Inflammatory macrophage (primary cell): ENCODE measurements at regions not wholly inside any gene's neighbourhood (a gene's known extent, or its start where the extent isn't known, plus 50 kb on each side); places are given as distances from the start of the nearest gene placed in this dataset.
A peak's percentile ranks its signal among the peaks of the same experiment; 100 is the strongest.

Experiments
- DNase-seq, 2 donors: peaks; one replicate each; pipeline ENCODE4 v3.0.0-alpha.2; 2020 to 2022

DNA sequence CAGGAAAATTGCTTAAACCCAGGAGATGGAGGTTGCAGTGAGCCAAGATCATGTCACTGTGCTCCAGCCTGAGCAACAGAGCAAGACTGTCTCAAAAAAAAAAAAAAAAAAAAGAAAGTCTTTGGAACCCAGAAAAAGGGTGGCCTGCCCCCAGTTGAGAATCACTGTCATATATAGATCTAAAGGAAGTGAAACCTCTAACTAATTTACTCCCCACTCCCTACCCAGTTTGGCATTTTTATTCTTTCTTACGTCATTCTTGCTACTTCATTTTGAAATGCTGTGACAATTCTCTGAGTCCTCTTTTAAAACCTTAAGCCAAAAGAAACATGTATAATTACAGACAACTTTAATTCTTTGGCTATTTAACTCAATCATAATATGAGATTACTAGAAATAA lies 254.8 kb downstream of the CDC5L start:
- DNase-seq, result peak in 1 of 2 donors; percentile 35

DNA sequence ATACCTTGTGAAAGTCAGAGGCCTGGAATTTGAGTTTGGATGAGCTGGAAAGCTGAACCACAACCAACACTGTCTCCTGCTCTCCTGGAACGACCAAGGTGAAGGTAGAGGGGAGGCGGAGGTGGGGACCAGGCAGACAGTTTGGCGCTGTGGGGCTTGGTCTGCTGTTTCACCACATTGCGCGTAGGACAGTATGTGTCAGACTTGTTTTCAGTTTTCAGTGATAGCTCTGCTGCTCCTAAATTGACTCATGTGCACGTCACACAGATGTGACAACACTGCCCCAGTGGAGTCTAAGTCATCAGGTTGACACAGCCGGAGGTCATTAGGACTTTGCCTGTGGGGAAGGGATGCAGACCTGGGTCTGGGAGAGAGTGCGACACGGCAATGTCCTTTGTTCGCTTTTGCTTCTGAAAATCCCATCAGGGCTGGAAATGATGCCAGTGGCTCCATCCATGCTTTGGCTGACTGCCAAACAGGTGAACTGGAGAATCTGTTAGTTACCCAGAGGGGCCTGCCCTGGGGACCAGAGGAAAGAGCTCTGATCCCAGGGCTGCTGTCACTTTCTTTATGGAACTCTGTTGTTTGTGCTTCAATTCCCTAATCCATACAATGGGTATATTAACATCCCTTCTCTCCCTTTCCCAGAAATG lies 255.5 kb downstream of the CDC5L start:
- DNase-seq, result peak in 1 of 2 donors; percentile 34

DNA sequence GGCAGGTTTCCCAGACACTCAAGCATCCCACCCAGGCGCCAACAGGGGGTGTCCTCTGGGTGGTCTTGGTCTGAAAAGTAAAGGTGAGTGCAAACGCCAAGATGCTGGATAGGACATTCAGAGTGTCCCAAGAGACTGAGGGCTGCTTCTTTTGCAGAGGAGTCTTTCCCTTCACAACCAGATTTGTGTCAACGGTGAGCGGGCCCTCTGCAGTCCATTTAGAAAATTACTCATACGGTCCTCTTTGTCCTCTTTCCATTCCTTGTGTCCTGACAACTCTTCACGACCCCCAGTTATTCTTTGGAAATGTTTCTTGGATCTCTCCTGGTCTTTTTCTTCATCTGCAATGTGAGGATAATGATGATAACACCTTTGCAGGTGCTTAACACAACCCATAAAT lies 257.8 kb downstream of the CDC5L start:
- DNase-seq, result no peak

DNA sequence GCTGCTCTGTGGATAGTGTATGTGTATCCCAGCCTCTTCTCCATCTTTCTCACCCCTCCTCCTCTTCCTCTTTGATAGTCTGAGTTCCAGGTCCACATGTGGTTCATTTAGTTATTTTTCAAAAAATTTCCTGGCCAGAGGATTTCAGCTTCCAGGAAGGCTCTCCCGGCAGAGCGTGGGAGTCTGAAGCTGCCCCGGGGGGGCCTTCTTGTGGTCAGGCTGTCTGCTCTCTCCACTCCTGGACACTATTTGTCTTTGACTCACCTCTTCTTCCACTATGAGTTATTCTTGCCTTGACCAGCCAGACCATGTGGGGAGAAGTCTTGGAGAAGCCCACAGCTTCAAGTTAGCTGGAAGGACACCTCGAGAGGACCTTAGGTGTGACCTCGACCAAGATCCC lies 258.8 kb downstream of the CDC5L start:
- no peak for DNase-seq

DNA sequence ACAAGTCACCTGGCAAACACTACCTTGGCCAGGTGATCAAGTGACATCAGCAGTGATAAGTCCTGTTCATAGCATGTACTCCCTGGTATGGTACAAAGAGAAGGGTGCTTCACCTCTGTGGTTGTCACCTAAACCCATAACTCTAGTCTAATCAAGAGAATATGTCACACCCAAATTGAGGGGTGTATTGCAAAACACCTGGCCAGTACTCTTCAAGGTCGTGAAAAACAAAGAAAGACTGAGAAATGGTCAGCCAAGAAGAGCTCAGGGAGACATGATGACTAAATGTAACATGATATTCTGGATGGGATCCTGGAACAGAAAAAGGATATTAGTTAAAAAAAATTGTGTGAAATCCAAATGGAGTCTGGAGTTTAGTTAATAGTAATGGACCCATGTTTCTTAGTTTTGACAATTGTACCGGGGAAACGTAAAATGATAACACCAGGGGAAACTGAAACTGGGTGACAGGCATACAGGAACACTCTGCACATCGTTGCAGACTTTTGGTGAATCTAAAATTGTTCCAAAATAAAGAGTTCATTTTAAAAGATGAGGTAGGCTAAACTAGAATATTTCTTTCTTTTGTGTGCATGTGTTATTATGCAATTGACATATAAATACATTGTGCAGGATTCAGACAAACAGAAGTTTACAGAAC lies 262.0 kb downstream of the CDC5L start:
- DNase-seq, result no peak

DNA sequence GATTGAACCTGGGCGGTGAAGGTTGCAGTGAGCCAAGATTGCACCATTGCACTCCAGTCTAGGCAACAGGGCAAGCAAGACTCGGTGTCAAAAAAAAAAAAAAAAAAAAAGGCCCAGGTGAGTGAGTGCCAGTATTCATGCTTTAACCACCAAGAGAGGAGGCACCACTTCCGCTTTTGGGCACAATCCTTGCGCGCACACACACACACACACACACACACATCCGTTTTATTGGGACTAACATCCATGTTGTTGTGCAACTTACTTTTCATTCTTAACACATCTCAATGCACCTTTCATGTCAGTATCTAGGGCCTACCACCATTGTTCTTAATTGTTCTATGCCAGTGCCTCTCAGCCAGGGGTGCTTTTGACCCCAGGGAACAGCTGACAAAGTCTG lies 263.0 kb downstream of the CDC5L start:
- peak; percentile 11 to 16 for DNase-seq

DNA sequence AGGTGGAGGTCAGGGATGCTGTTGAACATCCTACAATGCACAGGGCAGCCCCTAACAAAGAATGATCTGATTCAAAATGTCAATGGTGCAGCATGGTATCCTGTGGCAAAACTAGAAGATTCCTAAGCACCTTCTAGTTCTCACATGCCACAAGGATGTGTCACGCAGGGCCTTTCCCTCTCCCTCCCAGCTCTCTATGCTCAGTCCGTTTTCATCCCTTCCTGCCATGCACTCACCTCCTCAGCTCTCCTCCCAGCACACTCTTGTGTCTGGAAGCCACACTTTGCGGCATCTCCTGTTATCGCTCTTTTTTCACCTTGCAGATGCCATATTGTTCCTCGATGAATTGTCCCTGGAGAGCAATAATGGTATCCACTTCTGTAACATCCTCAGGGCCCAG lies 263.4 kb downstream of the CDC5L start:
- DNase-seq, result no peak

DNA sequence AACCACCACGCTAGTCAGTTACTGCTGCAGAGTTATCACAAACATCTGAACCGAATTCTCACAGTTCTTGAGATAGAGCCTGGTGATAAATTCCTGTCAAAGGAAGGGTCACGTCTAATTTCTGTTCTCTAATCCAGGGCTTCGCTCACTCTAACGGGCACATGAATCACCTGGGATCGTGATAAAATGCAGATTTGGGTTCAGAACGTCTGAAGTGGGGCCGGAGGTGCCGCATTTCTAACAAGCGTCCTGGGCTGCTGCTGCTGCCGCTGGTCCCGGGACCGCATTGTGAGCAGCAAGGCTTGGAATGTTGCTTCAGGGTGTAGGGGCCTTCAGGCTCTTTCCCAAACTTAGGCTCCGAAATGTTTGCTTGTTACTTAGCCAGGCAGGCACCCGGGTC lies 264.1 kb downstream of the CDC5L start:
- DNase-seq, result no peak

DNA sequence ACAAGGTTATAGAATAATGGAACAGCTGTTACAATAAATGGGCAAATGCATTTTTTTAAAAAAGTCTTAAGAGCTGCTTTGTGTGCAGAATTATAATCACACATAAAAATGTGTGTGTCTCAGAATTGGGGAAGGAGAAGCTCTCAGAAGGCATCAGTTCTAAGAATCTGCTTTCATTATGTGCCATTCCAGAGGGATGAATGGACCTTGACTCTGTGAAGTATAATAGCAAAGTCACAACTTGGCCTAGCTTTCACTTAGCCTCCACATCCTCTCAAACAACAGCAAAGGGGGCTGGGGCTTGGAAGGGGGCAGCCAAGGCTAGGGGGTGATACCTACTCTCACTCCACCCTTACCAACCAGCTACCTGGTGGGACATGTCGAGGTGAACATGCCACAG lies 265.0 kb downstream of the CDC5L start:
- DNase-seq, result no peak

DNA sequence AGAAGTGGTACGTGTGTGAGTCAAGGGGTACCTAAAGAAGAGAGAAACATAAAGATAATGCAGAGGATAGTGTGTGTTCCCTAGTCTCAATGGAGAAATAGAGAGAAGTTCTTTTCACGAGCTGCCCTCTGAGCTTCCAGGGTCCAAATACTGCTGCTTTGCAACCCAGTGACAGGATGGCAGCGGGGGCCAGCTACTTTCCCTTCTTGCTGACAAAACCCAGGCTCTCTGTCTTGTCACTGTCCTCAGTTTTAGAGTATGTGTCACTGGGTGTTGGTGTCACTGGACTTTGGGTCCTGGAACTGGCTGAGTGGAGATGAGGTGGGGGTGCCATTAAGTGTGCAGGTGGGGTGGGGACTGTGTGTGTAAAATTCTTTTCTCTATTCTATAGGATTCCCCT lies 265.6 kb downstream of the CDC5L start:
- no peak for DNase-seq

DNA sequence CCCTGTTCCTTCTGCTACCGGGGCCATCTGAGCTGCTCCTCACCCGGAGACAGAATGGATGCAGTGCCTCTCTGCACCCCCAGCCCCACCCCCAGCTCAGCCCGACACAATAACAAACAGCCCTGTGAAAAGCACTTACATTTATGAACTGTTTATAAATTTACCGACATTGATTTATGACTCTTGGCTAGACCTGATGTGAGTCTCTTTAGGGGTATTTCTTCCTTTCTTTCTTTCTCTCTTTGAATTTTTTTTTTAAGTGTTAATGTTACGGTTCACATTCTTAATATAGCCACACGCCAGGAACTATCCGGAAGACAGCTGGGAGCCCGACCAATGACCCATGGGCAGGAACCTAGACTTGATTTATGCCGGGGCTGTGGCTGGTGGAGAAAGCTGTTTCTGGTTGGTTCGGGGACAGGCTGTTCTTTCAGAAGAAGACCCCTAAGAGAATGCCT lies 266.3 kb downstream of the CDC5L start:
- no peak for DNase-seq

DNA sequence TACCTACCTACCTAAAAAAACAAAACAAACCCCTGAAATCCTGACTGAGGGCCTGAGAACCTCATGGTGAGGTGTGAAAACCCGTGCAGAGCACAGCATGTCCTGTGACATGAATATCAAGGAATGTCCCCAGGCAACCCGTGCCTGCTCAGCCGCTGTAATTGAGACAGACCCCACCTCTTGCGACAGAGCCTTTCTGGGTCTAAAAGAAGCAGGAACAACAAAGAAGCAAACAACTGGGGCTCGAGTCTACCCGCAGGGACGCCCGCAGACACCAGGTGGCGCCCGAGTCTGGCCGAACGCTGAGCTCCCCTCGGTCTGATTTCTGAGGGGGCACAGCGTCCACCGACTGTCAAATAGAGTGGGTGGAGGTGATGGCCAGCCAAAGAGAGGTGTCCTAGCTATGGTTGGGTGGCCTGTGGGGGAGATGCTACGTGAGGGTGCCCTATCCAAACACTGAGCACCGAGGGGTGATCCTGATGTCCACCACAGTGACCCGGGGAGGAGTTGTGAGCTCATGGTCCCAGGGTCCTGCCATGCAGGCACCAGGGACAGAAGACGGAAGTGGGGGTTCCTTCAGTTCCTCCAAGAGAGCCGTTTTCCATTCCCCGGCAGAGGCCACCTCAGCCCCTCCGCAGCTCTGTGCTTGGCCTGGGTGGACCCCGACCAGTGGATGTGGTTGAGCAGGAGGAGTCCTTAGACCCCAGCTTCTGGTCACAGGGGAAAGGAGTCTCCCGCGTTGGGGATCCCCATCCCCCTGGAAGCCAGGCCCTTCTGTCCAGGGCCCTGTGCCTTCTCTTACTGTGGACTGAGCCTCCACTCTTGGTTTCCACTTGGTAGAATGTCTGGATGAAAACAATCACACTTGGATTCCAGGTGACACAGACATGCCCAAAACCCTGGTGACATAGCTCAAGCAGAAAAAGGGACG lies 268.2 kb downstream of the CDC5L start:
- DNase-seq, result peak; percentile 89 to 90

DNA sequence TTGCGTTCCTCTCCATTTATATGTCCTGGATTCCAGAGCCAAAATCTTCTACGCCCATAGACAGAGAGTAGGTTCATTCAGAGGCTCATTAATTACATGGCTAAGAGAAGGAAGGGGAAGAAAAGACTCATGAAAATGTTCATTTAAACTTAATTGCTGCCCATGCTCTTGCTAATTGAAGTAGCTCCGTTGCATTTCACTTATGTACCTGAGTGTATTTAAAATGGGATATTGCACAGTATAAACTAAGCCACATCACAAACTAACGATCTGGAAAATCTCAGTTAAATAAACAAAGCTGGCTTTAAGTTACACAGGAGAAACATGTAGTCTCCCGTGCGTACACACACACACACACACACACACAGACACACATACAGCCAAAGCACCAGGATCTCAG lies 269.2 kb downstream of the CDC5L start:
- no peak for DNase-seq

DNA sequence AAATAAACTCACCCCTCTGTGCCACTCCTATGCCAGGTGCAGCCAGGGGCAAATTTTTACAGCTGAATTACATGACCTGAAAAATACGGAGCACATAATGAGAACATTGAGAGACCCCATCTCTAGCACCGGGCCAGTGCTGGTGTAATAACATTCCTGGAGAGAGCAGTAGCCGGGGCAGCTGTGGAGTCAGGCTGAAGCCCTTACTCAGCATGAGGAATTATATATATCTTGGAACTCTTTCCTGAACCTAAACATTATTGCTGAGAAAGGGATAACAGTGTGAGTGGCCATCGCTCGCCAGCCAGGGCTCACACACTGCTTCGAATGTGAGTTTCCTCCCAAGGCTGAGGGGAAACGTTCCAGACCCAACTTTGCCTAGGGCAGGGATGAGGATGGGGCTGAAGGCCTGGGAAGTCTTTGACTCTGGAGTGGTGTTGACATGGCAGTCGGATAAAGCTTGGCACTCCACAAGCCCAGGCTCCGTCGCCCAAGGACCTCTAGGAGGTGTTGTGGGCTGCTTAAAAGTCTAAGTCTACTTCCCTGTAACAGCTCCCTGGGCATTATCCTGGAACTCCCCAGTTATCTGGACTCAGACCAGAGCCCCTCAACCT lies 269.8 kb downstream of the CDC5L start:
- DNase-seq, result no peak

DNA sequence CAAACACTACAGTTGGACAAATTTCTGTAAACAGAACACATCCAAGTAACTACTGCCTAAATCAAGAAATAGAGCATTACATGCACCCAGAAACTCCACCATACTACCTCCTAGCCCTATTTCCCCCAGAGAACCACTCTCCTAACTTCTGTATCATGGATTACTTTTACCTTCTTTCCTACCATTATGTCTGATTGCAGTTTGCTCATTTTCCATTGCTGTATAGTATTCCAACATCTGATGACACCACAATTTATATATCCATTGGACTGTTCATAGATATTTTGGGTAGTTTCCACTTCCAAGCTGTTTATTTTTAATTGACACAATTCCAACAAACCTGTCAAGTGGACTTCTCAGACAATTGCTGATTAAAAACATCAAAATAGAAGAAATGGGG lies 271.1 kb downstream of the CDC5L start:
- DNase-seq, result no peak

DNA sequence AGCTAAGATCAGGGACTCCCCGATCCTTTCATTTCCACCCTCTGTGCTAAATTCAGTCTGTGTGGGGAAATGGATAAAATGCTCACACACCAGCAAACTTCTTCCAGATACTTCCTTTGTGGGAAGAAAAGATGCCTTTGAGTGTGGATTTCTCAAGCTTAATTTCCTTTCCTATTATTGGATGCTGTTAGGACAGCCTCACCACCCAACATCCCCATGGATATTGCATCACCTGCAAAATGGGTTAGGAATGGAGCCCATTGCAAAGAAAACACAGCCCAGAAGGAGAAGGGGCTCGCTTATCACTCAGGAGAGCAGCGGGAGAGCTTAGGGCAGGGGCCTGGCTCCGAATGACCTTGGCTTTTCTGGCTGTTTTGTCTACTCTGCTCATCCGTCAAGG lies 272.2 kb downstream of the CDC5L start:
- no peak for DNase-seq

DNA sequence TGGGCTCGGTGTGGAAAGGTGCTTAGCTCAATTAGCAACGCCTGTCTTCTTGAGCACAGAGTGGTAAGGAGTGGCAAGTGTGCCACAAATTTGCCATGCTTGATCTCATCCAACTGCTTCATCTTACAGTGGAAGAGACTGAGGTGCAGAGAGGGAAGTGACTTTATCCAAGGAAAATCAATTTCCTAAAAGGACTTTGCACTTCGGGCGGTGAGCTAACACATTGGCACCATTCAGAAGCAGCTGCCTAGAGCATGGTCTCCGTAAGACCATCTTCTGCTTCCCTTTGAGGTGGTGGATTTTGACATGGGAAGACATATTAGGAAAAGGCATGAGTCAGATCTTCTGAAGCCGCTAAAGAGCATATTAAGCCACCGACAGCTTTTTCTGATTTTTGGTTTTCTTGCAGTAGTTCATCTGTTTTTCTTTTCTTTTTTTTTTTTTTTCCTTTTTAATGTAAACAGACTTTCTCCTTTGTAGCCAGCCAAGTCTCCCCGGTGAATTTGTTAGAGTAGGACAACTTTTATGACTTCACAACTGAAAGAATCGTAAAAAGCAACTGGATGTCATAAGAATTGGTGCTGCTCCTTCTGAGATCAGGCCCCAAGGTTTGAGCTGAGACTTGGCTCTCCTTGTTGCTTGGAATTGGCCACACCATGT lies 273.2 kb downstream of the CDC5L start:
- no peak for DNase-seq

DNA sequence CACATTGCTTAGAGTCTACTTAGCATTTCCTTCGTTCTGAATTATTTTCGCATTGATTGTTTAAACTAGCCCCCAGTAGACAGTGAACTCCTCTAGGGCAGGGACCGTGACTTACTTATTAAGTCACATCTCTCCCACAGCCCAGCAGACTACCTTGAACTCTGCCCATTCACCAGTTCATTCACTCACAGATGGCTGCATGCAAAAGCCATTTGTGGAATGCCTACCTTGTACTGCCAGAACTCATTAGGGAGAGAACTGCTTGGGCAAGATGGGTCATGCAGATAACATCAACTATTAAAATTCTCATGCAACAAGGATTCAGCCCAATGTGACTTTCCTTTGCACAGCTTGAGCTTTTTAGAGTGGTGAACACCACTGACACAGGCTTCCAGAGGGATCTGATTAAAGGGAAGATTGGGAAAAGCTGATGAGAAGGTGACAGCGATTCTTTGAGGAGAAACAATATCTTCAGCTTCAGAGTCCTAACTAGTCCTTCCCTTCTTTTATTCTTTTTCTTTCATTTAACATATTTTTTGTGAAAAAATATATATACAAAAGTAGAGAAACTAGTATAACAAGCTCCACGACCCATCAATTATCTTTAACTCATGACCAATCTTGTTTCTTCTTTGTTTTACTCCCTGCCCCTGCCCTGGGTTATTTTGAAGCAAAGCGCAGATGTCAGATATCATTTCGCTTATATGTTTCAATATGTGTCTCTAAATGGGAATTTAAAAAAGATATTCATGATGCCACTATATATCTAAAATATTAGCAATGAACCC lies 273.9 kb downstream of the CDC5L start:
- DNase-seq, result no peak

DNA sequence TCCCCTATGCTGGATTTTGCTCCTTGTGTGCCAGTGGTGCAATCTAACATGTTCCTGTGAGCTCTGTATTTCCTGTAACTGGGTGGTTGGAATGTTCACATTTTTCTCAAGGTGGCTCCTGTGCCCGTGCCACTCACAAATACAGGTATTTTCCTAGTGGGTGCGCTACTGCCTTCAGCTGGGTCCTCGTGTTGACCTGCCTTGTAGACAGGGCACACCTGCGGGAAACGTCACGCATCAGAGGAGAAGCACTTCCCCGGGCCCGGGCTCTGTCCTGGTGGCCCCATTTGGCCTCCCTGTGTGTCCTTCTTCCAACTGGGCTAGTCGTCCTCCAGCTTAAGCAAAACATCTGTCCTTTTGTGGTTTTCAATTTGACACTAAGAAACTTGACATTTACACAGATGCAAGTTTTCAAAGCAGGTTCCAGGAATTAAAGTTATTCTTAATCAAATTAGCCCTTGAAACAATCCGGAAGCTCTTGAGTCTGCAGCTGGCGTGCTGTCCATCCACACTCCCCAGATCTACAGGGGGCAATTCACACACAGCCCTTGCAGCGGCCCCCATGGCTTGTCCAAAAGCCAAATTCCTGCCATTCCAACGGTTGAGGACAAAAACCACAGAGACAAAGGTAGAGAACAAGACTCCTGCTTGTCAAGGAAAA lies 275.1 kb downstream of the CDC5L start:
- no peak for DNase-seq

DNA sequence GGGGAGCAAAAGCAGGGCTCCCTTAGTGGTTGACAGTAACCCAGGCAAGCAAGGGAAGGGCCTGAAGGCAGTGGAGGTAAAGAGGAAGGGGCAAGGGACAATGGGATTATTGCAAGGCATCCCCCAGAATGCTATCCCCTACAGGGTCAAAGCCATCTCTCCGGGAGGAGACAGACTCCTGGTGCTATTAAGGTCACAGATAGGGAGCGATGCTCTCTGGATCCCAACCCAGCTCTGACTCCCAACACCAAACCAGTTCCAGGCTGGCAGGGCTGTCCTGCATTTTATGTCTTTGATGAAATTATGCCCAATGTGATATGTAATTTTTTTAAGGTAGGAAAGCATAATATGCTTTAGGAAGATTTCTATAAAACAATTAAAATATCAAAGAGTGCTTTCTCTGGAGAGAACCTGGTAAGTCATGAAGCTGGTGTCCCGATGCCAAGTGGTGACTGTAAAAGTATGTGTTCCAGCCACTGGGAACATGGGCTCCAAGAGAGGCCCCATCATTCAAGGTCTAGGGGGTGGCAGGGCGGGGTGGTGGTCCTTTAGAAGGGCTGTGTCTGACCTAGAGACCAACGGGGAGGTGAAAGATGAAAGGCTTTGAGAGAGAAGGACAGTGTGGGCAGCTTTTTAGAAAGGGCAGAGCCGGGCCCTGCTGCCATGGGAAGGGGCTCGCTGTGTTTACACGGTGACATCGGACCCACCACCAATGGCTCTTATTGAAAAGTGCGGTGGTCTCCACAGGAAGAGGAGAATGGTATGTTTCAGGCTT lies 276.5 kb downstream of the CDC5L start:
- no peak for DNase-seq
